GM23338 (cell line): ENCODE measurements at regions not wholly inside any gene's neighbourhood (a gene's known extent, or its start where the extent isn't known, plus 50 kb on each side); places are given as distances from the start of the nearest gene placed in this dataset.

ENCODE experiments used
- ATAC-seq: fragments of 200-7000 bp; cut with Tn5 transposase; 3 replicates; pipeline ENCODE4 v1.9.1; 2020
- DNase-seq: peaks from one replicate; pipeline ENCODE4 v3.0.0-alpha.2; 2015; ENCODE audit warnings: low spot score
- H2AFZ ChIP-seq: fragments of 200-600 bp; sonication (generic); 2 replicates; pipeline ENCODE4 v1.8.0; 2016; ENCODE audit warnings: antibody characterized with exemption, mild to moderate bottlenecking, moderate library complexity
- H3F3A ChIP-seq: fragments of 200-600 bp; sonication (generic); replicated peaks from 2 replicates; pipeline ENCODE4 v1.8.0; 2017; ENCODE audit warnings: antibody characterized with exemption, mixed run types, low read depth
- H3K27ac ChIP-seq: fragments of 200-600 bp; sonication (generic); 2 replicates; pipeline ENCODE4 v1.6.1; 2016; ENCODE audit warnings: low read depth
- H3K27me3 ChIP-seq: fragments of 200-600 bp; sonication (generic); 2 replicates; pipeline ENCODE4 v1.8.0; 2016; ENCODE audit warnings: mild to moderate bottlenecking, mixed run types, moderate library complexity; ENCODE audit not compliant: insufficient read depth
- H3K36me3 ChIP-seq: fragments of 200-600 bp; sonication (generic); 2 replicates; pipeline ENCODE4 v1.8.0; 2016; ENCODE audit warnings: mild to moderate bottlenecking; ENCODE audit not compliant: insufficient read depth
- H3K4me1 ChIP-seq: fragments of 200-600 bp; sonication (generic); 2 replicates; pipeline ENCODE4 v1.8.0; 2016; ENCODE audit warnings: mild to moderate bottlenecking, moderate library complexity; ENCODE audit not compliant: insufficient read depth
- H3K4me2 ChIP-seq: fragments of 200-600 bp; sonication (generic); 2 replicates; pipeline ENCODE4 v1.7.1; 2017; ENCODE audit warnings: mixed run types
- H3K4me3 ChIP-seq: fragments of 200-600 bp; sonication (generic); 2 replicates; pipeline ENCODE4 v1.6.1; 2016; ENCODE audit warnings: mixed run types
- H3K79me2 ChIP-seq: fragments of 200-600 bp; sonication (generic); replicated peaks from 2 replicates; pipeline ENCODE4 v1.8.0; 2017; ENCODE audit warnings: mild to moderate bottlenecking; ENCODE audit not compliant: insufficient read depth
- H3K9me2 ChIP-seq: fragments of 200-600 bp; sonication (generic); 2 replicates; pipeline ENCODE4 v1.8.0; 2017; ENCODE audit not compliant: insufficient read depth
- H4K20me1 ChIP-seq: fragments of 200-600 bp; sonication (generic); replicated peaks from 2 replicates; pipeline ENCODE4 v1.8.0; 2017; ENCODE audit warnings: mild to moderate bottlenecking; ENCODE audit not compliant: insufficient read depth
- H3K27ac Mint-ChIP-seq: 2 replicates; pipeline ENCODE4 v1.8.0; 2020; ENCODE audit warnings: inconsistent platforms, mild to moderate bottlenecking, moderate library complexity, mixed read lengths
- H3K27me3 Mint-ChIP-seq: 3 replicates; pipeline ENCODE4 v1.8.0; 2022; ENCODE audit warnings: low read depth, mild to moderate bottlenecking, moderate library complexity, mixed read lengths, inconsistent platforms; ENCODE audit not compliant: insufficient read depth, poor library complexity
- H3K36me3 Mint-ChIP-seq: 3 replicates; pipeline ENCODE4 v1.8.0; 2021; ENCODE audit warnings: low read depth, mild to moderate bottlenecking, inconsistent platforms, moderate library complexity, mixed read lengths
- H3K4me1 Mint-ChIP-seq: 3 replicates; pipeline ENCODE4 v1.8.0; 2020; ENCODE audit warnings: mild to moderate bottlenecking, inconsistent platforms, mixed read lengths
- H3K4me3 Mint-ChIP-seq: 3 replicates; pipeline ENCODE4 v1.8.0; 2021; ENCODE audit warnings: moderate library complexity, mild to moderate bottlenecking, inconsistent platforms, mixed read lengths
- H3K9me3 Mint-ChIP-seq: 3 replicates; pipeline ENCODE4 v1.8.0; 2020; ENCODE audit warnings: moderate library complexity, mild to moderate bottlenecking, inconsistent platforms, mixed read lengths
- EZH2phosphoT487 ChIP-seq: fragments of 200-600 bp; sonication (generic); IDR thresholded peaks from one replicate; pipeline ENCODE4 v1.8.1; 2018; ENCODE audit warnings: antibody characterized with exemption; ENCODE audit not compliant: unreplicated experiment
- REST ChIP-seq: IDR thresholded peaks from one replicate; pipeline ENCODE4 v1.6.1; 2018; ENCODE audit warnings: antibody characterized with exemption; ENCODE audit not compliant: unreplicated experiment
- ZNF462 ChIP-seq: fragments of 250-450 bp; sonication (Bioruptor Pico); IDR thresholded peaks from 2 replicates; pipeline ENCODE4 v1.5.0; 2020; ENCODE audit warnings: mild to moderate bottlenecking, moderate library complexity

GRCh38 chr16:35176449-35176848 lies 1717.0 kb downstream of the TP53TG3F start (continued):
- TF ChIP-seq ZNF462 (CRISPR knock-in tag): no peak

GRCh38 chr16:35177851-35178250 lies 1718.4 kb downstream of the TP53TG3F start:
- no peak overlapping the region for H2AFZ ChIP-seq
- no peaks in the 10 kb centered on the region for H3K9me2 ChIP-seq
- no peak overlapping the region for H3K27ac Mint-ChIP-seq
- H3K27ac ChIP-seq: no peak overlapping the region
- H3K4me3 ChIP-seq: no peak overlapping the region
- H4K20me1 ChIP-seq: no peaks in the 10 kb centered on the region
- H3K36me3 Mint-ChIP-seq: peaks cover 31% of the 10 kb centered on the region
- ATAC-seq: no peak
- H3K36me3 ChIP-seq: no peaks in the 10 kb centered on the region; the same call in 1 of the 2 replicates
- H3K27me3 Mint-ChIP-seq: peaks cover 4% of the 10 kb centered on the region
- no peak for DNase-seq
- no peak overlapping the region for H3K4me2 ChIP-seq
- H3K4me1 ChIP-seq: no peaks in the 10 kb centered on the region
- H3K79me2 ChIP-seq: no peaks in the 10 kb centered on the region
- H3K4me1 Mint-ChIP-seq: no peaks in the 10 kb centered on the region
- H3K9me3 Mint-ChIP-seq: peaks cover 85% of the 10 kb centered on the region
- no peaks in the 10 kb centered on the region for H3K27me3 ChIP-seq
- no peak overlapping the region for H3K4me3 Mint-ChIP-seq
- no peaks in the 10 kb centered on the region for H3F3A ChIP-seq
- no peak for TF ChIP-seq REST
- no peak for TF ChIP-seq ZNF462 (CRISPR knock-in tag)
- TF ChIP-seq EZH2phosphoT487: no peak
